Mesenchymal stem cell (in vitro differentiated cells and primary cell): ENCODE measurements at regions not wholly inside any gene's neighbourhood (a gene's known extent, or its start where the extent isn't known, plus 50 kb on each side); places are given as distances from the start of the nearest gene placed in this dataset.

Experiments used
- DNase-seq: peaks from one replicate; pipeline ENCODE4 v3.0.0-alpha.2; 2013
- H2AFZ ChIP-seq: one replicate; pipeline ENCODE4 v1.6.1; 2013; ENCODE audit warnings: low read depth, mild to moderate bottlenecking, control low read depth, inconsistent platforms, low read length, moderate library complexity
- H2AK5ac ChIP-seq: 2 replicates; pipeline ENCODE4 v1.6.1; 2013; ENCODE audit warnings: low read length, moderate library complexity, mild to moderate bottlenecking, inconsistent platforms; ENCODE audit not compliant: severe bottlenecking
- H2BK120ac ChIP-seq: one replicate; pipeline ENCODE4 v1.6.1; 2013; ENCODE audit warnings: low read depth, mild to moderate bottlenecking, inconsistent platforms, low read length, moderate library complexity
- H2BK12ac ChIP-seq, 2 experiments: one replicate each; pipeline ENCODE4 v1.6.1; 2013; ENCODE audit warnings: inconsistent platforms in 2 of 2, low read length in 2 of 2, mild to moderate bottlenecking in 2 of 2, moderate library complexity in 2 of 2, control low read depth in 1 of 2
- H2BK15ac ChIP-seq: one replicate; pipeline ENCODE4 v1.6.1; 2013; ENCODE audit warnings: mild to moderate bottlenecking, low read depth, inconsistent platforms; ENCODE audit not compliant: poor library complexity, severe bottlenecking
- H2BK5ac ChIP-seq: 2 replicates; pipeline ENCODE4 v1.6.1; 2013; ENCODE audit warnings: low read depth, mild to moderate bottlenecking, low read length, control low read depth, inconsistent platforms; ENCODE audit not compliant: poor library complexity, severe bottlenecking
- H3K14ac ChIP-seq, 2 experiments: one replicate each; pipeline ENCODE4 v1.6.1; 2013; ENCODE audit warnings: inconsistent platforms in 2 of 2, low read length in 2 of 2, control low read depth in 1 of 2, mild to moderate bottlenecking in 1 of 2, moderate library complexity in 1 of 2
- H3K18ac ChIP-seq, 2 experiments: one replicate each; pipeline ENCODE4 v1.6.1; 2013; ENCODE audit warnings: inconsistent platforms in 2 of 2, low read length in 2 of 2, control low read depth in 1 of 2, low read depth in 1 of 2, mild to moderate bottlenecking in 1 of 2
- H3K23ac ChIP-seq, 2 experiments: one replicate each; pipeline ENCODE4 v1.6.1; 2013; ENCODE audit warnings: inconsistent platforms in 2 of 2, low read length in 2 of 2, mild to moderate bottlenecking in 2 of 2, moderate library complexity in 2 of 2, control low read depth in 1 of 2
- H3K27ac ChIP-seq: 2 replicates; pipeline ENCODE4 v1.5.1; 2013; ENCODE audit warnings: mild to moderate bottlenecking, moderate library complexity, low read length, control low read depth, inconsistent platforms; ENCODE audit not compliant: poor library complexity, severe bottlenecking
- H3K27me3 ChIP-seq, 2 experiments: 2 replicates each; pipeline versions ENCODE4 v1.6.1 to v1.7.0; 2013; ENCODE audit warnings: low read length in 2 of 2, mild to moderate bottlenecking in 2 of 2, moderate library complexity in 2 of 2, control low read depth in 1 of 2, inconsistent platforms in 1 of 2; ENCODE audit not compliant: control insufficient read depth in 1 of 2, insufficient read depth in 1 of 2
- H3K36me3 ChIP-seq, 2 experiments: 2 replicates each; pipeline versions ENCODE4 v1.6.1 to v1.7.0; 2013; ENCODE audit warnings: low read length in 2 of 2, control low read depth in 1 of 2, inconsistent platforms in 1 of 2, low read depth in 1 of 2, mild to moderate bottlenecking in 1 of 2; ENCODE audit not compliant: insufficient read depth in 2 of 2, control insufficient read depth in 1 of 2
- H3K4ac ChIP-seq, 2 experiments: one replicate each; pipeline ENCODE4 v1.6.1; 2013; ENCODE audit warnings: inconsistent platforms in 2 of 2, low read length in 2 of 2, mild to moderate bottlenecking in 2 of 2, moderate library complexity in 2 of 2, control low read depth in 1 of 2, low read depth in 1 of 2
- H3K4me1 ChIP-seq: 2 replicates; pipeline ENCODE4 v1.6.1; 2013; ENCODE audit warnings: low read depth, low read length, control low read depth; ENCODE audit not compliant: control insufficient read depth, insufficient read depth
- H3K4me2 ChIP-seq: 2 replicates; pipeline ENCODE4 v1.6.1; 2013; ENCODE audit warnings: low read length, mild to moderate bottlenecking, inconsistent platforms; ENCODE audit not compliant: poor library complexity, severe bottlenecking
- H3K4me3 ChIP-seq, 2 experiments: 2 replicates each; pipeline versions ENCODE4 v1.5.1 to v1.7.0; 2013; ENCODE audit warnings: low read length in 2 of 2, mild to moderate bottlenecking in 2 of 2, control low read depth in 1 of 2, low read depth in 1 of 2; ENCODE audit not compliant: insufficient read depth in 1 of 2
- H3K79me1 ChIP-seq: replicated peaks from 2 replicates; pipeline ENCODE4 v1.6.1; 2013; ENCODE audit warnings: mild to moderate bottlenecking, control low read depth, low read length, inconsistent platforms; ENCODE audit not compliant: poor library complexity, severe bottlenecking
- H3K9ac ChIP-seq: 2 replicates; pipeline ENCODE4 v1.7.0; 2013; ENCODE audit warnings: mild to moderate bottlenecking, low read length, moderate library complexity
- H3K9me3 ChIP-seq: 2 replicates; pipeline ENCODE4 v1.7.0; 2013; ENCODE audit warnings: mild to moderate bottlenecking, low read length; ENCODE audit not compliant: control insufficient read depth
- H4K8ac ChIP-seq: one replicate; pipeline ENCODE4 v1.6.1; 2013; ENCODE audit warnings: inconsistent platforms, mild to moderate bottlenecking, low read length, moderate library complexity
- H4K91ac ChIP-seq: one replicate; pipeline ENCODE4 v1.6.1; 2013; ENCODE audit warnings: mild to moderate bottlenecking, low read length, inconsistent platforms
- WGBS: methylation state at CpG from one replicate; pipeline ENCODE4 v1.1.7; 2013; ENCODE audit warnings: mixed read lengths; 5-methylcytosine and 5-hydroxymethylcytosine counted together

DNA sequence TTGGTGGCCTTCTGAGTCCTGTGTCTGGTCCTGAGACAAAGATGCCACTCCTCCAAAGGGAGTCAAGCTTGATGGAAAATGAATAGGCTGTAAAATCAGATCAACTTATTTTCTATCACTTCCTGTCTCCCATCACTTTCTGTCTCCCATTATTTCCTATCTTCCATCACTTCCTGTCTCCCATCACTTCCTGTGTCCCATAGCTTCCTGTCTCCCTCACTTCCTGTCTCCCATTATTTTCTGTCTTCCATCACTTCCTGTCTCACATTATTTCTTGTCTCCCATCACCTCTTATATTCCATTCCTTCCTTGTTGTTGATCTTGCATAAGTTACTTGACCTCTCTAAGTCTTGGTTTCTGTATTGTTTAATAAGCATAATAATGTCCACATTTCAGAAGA, 418.5 kb upstream of the EEF2KMT start:
- DNase-seq = no peak
- Histone ChIP-seq H2BK12ac (no peak overlapping the region), H4K91ac (no peak overlapping the region), H2AK5ac (no peak overlapping the region), H3K9me3 (no peaks in the 10 kb centered on the region), H2BK120ac (no peak overlapping the region), H3K27me3 (no peaks in the 10 kb centered on the region), H4K8ac (no peak overlapping the region), H2AFZ (no peak overlapping the region), H3K4me3 (no peak overlapping the region), H3K14ac (no peak overlapping the region), H2BK5ac (no peak overlapping the region), H2BK15ac (no peak overlapping the region), H3K18ac (no peak overlapping the region), H3K4me1 (no peaks in the 10 kb centered on the region), H3K23ac (no peak overlapping the region), H3K4me2 (no peak overlapping the region), H3K27ac (no peak overlapping the region), H3K4ac (no peak overlapping the region), H3K79me1 (no peaks in the 10 kb centered on the region), H3K36me3 (no peaks in the 10 kb centered on the region), H3K9ac (no peak overlapping the region)

DNA sequence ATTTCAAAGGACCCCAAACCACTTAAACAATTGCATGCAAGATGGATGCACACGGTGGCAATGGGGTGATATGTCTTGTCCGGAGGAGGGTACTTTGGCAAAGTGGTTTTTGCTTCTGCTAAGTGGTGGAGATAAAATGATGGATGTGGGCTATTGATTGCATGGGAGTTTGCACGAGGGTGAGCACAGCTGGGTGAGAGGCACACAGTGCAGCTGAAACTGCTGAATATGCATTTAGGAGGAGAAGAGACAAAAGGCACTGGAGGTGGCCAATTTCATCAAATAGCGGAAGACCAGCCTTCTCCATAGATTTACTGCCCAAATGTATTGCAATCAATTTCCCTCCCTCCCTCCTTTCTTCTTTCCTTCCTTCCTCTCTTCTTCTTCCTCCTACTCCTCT, 414.4 kb upstream of the EEF2KMT start:
- no peak overlapping the region for H2AK5ac ChIP-seq
- H3K18ac ChIP-seq = no peak overlapping the region
- no peak overlapping the region for H4K91ac ChIP-seq
- no peaks in the 10 kb centered on the region for H3K27me3 ChIP-seq
- no peak overlapping the region for H4K8ac ChIP-seq
- no peaks in the 10 kb centered on the region for H3K79me1 ChIP-seq
- no peak overlapping the region for H2BK5ac ChIP-seq
- H3K23ac ChIP-seq = no peak overlapping the region
- H3K14ac ChIP-seq = no peak overlapping the region
- DNase-seq = no peak
- H3K36me3 ChIP-seq = no peaks in the 10 kb centered on the region
- no peaks in the 10 kb centered on the region for H3K4me1 ChIP-seq
- H3K4ac ChIP-seq = no peak overlapping the region
- no peak overlapping the region for H2BK15ac ChIP-seq
- no peak overlapping the region for H2BK12ac ChIP-seq
- no peak overlapping the region for H2AFZ ChIP-seq
- no peaks in the 10 kb centered on the region for H3K9me3 ChIP-seq
- H3K9ac ChIP-seq = no peak overlapping the region
- WGBS = 85% methylated on average over 2 of the region's 4 CpGs
- no peak overlapping the region for H3K4me2 ChIP-seq
- no peak overlapping the region for H3K4me3 ChIP-seq
- no peak overlapping the region for H2BK120ac ChIP-seq
- H3K27ac ChIP-seq = no peak overlapping the region

DNA sequence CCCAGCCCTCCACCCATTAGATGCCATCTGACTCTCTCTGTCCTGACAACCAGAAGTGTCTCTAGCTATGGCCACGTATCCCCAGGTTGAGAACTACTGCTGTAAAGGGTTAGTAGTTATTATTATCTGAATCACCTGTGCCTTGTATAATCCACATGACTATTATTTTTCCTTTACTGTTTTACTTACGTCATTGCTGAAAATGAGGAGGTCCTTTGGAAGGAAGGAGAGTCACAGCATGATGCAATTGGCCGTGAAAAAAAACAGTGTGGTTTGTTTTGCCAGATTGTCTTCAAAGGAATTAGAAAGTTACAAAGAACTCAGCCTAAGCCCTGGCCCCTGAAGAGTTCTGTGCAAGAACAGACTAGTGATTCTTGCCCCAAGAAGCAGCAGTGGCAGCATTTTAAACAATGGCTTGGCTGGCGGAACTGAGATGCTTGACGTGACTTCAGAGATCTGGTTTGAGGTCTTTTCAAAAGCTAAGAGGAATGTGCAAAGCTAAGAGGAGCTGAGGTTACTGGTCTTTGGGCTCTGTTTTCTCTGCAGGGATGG, 413.3 kb upstream of the EEF2KMT start:
- no peak for DNase-seq
- Histone ChIP-seq H3K4me2 (no peak overlapping the region), H3K14ac (no peak overlapping the region), H3K9me3 (no peaks in the 10 kb centered on the region), H3K9ac (no peak overlapping the region), H4K8ac (no peak overlapping the region), H3K36me3 (no peaks in the 10 kb centered on the region), H3K4ac (no peak overlapping the region), H2AFZ (no peak overlapping the region), H2BK12ac (no peak overlapping the region), H3K4me1 (no peaks in the 10 kb centered on the region), H3K18ac (no peak overlapping the region), H2BK15ac (no peak overlapping the region), H3K79me1 (no peaks in the 10 kb centered on the region), H4K91ac (no peak overlapping the region), H2BK120ac (no peak overlapping the region), H3K27ac (no peak overlapping the region), H3K27me3 (peaks cover 0 to 7% of the 10 kb centered on the region in 2 experiments), H3K4me3 (no peak overlapping the region), H2BK5ac (no peak overlapping the region), H3K23ac (no peak overlapping the region), H2AK5ac (no peak overlapping the region)
- 61% methylated on average over 4 of the region's 5 CpGs for WGBS

DNA sequence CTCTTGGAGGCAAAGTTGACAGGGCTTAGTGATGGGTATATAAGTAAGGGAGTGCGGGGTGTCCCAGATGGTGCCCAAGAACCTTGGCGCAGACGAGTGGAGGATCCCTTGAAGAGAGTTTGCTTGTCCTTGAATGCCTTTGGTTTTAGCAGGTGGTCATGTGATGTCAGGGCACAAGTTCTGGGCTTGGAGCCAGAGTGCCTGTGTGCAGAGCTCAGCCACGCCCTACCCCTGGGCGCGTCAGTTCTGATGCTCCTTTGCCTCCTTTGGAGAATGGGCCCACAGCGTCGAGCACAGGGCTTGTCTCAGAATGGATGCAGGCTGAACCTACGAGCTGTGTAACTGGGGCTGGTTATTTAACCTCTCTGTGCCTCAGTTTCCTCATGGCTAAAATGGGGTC, 412.2 kb upstream of the EEF2KMT start:
- no peak overlapping the region for H3K4me2 ChIP-seq
- WGBS = 86% methylated on average over 9 of the region's 9 CpGs
- no peak overlapping the region for H2BK12ac ChIP-seq
- no peak overlapping the region for H2BK15ac ChIP-seq
- peaks cover 0 to 7% of the 10 kb centered on the region in 2 experiments for H3K27me3 ChIP-seq
- no peak overlapping the region for H4K8ac ChIP-seq
- no peak overlapping the region for H2AFZ ChIP-seq
- no peaks in the 10 kb centered on the region for H3K79me1 ChIP-seq
- no peaks in the 10 kb centered on the region for H3K4me1 ChIP-seq
- no peak overlapping the region for H2BK120ac ChIP-seq
- H2AK5ac ChIP-seq = no peak overlapping the region
- no peak overlapping the region for H3K23ac ChIP-seq
- no peaks in the 10 kb centered on the region for H3K36me3 ChIP-seq
- H3K14ac ChIP-seq = no peak overlapping the region
- no peak for DNase-seq
- H3K4me3 ChIP-seq = no peak overlapping the region
- no peak overlapping the region for H3K27ac ChIP-seq
- H3K9me3 ChIP-seq = no peaks in the 10 kb centered on the region
- no peak overlapping the region for H3K18ac ChIP-seq
- no peak overlapping the region for H3K4ac ChIP-seq
- no peak overlapping the region for H3K9ac ChIP-seq
- H2BK5ac ChIP-seq = no peak overlapping the region
- H4K91ac ChIP-seq = no peak overlapping the region
